ENCODE measurements at regions not wholly inside any gene's neighbourhood (a gene's known extent, or its start where the extent isn't known, plus 50 kb on each side); places are given as distances from the start of the nearest gene placed in this dataset.

DNA sequence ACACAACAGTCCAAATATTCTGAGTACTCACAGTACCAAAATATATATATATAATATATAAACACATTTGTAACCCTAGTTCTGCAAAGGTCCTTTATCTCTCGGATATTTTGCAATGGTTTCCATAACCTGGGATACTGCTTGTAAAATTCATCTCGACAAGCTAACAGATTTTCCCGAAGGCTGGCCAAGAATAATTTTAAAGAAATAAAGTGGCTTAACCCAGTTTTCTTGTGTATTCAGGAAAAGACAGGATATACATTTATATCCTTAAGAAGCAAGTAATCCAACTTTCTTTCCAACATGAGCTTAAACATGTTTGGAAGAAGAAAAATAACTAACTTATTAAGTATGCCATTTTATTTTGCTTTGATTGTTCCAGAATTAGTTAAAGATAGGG, 348.7 kb upstream of the RUNX1 start:
- no CpG with 5 or more reads among the region's 3 CpGs for WGBS (ENCODE audit: insufficient coverage)
- peaks cover 0 to 4% (median 0%) of the 10 kb centered on the region in 7 donors for H3K9me3 Mint-ChIP-seq
- Histone ChIP-seq H3K4me1 (ENCODE audit: control insufficient read depth in 1 of 2, insufficient read depth in 2 of 2, low read length in 2 of 2) (peaks cover 11 to 28% of the 10 kb centered on the region in 2 donors), H3K4me2 (replicated peaks; ENCODE audit: extremely low read depth, low read length, poor library complexity, severe bottlenecking) (no peak overlapping the region), H3K4me3 (replicated peaks in 1 of 3; ENCODE audit: low read depth in 2 of 3, low read length in 3 of 3) (no peak overlapping the region), H2AFZ (ENCODE audit: insufficient read depth, low read depth, low read length, poor library complexity, severe bottlenecking) (no peak overlapping the region), H3K36me3 (replicated peaks in 1 of 2; ENCODE audit: control insufficient read depth in 1 of 2, insufficient read depth in 2 of 2, low read length in 2 of 2) (no peaks in the 10 kb centered on the region), H3K79me2 (ENCODE audit: insufficient read depth, low read length) (no peaks in the 10 kb centered on the region), H3K27me3 (ENCODE audit: control insufficient read depth in 2 of 2, insufficient read depth in 2 of 2, low read length in 2 of 2) (no peaks in the 10 kb centered on the region), H3K9ac (ENCODE audit: insufficient read depth, low read length, poor library complexity, severe bottlenecking) (no peak overlapping the region), H3K27ac (ENCODE audit: low read depth in 1 of 2, low read length in 2 of 2) (no peak overlapping the region), H3K9me3 (replicated peaks in 1 of 2; ENCODE audit: control insufficient read depth in 1 of 2, insufficient read depth in 1 of 2, low read length in 2 of 2) (no peaks in the 10 kb centered on the region), H4K20me1 (ENCODE audit: insufficient read depth, low read length) (no peaks in the 10 kb centered on the region)
- intact Hi-C loops (cut with micrococcal nuclease), result no loop called here
- H3K4me1 Mint-ChIP-seq, result peaks cover 32% of the 10 kb centered on the region
- TF ChIP-seq, protein P1, sequence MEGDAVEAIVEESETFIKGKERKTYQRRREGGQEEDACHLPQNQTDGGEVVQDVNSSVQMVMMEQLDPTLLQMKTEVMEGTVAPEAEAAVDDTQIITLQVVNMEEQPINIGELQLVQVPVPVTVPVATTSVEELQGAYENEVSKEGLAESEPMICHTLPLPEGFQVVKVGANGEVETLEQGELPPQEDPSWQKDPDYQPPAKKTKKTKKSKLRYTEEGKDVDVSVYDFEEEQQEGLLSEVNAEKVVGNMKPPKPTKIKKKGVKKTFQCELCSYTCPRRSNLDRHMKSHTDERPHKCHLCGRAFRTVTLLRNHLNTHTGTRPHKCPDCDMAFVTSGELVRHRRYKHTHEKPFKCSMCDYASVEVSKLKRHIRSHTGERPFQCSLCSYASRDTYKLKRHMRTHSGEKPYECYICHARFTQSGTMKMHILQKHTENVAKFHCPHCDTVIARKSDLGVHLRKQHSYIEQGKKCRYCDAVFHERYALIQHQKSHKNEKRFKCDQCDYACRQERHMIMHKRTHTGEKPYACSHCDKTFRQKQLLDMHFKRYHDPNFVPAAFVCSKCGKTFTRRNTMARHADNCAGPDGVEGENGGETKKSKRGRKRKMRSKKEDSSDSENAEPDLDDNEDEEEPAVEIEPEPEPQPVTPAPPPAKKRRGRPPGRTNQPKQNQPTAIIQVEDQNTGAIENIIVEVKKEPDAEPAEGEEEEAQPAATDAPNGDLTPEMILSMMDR (IDR thresholded peaks at IDR 0.05), result no peak
- H3K27ac Mint-ChIP-seq, result no peak overlapping the region
- peaks cover 2 to 7% (median 2%) of the 10 kb centered on the region in 3 donors for H3K27me3 Mint-ChIP-seq (ENCODE audit: low read depth in 3 of 3)
- no peak overlapping the region for H3K4me3 Mint-ChIP-seq
- no peak for DNase-seq
- no peaks in the 10 kb centered on the region for H3K36me3 Mint-ChIP-seq

DNA sequence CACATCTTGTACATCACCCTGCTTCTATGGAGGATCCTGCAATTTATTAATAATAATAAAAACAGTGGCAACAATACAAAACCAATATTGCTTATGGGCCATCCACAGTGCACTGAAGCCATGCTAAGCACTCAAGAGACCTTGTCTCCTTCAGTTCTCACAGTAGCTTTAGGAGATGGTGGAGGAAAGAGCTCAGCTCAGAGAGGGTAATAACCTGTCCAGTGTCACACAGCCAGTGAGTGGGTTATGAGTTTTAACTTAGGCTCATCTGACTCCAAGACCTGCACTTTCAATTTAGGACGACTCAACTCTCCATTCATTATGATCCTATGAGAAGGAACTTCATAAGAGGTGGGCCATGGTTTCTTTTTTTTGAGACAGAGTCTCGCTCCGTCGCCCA, 347.6 kb upstream of the RUNX1 start:
- intact Hi-C loops (cut with micrococcal nuclease), result no loop called here
- Histone ChIP-seq H3K79me2 (ENCODE audit: insufficient read depth, low read length) (no peaks in the 10 kb centered on the region), H3K9ac (ENCODE audit: insufficient read depth, low read length, poor library complexity, severe bottlenecking) (no peak overlapping the region), H3K9me3 (replicated peaks in 1 of 2; ENCODE audit: control insufficient read depth in 1 of 2, insufficient read depth in 1 of 2, low read length in 2 of 2) (no peaks in the 10 kb centered on the region), H4K20me1 (ENCODE audit: insufficient read depth, low read length) (no peaks in the 10 kb centered on the region), H3K27ac (ENCODE audit: low read depth in 1 of 2, low read length in 2 of 2) (no peak overlapping the region), H3K27me3 (ENCODE audit: control insufficient read depth in 2 of 2, insufficient read depth in 2 of 2, low read length in 2 of 2) (no peaks in the 10 kb centered on the region), H3K4me1 (ENCODE audit: control insufficient read depth in 1 of 2, insufficient read depth in 2 of 2, low read length in 2 of 2) (peaks cover 11 to 28% of the 10 kb centered on the region in 2 donors), H3K4me2 (replicated peaks; ENCODE audit: extremely low read depth, low read length, poor library complexity, severe bottlenecking) (no peak overlapping the region), H3K36me3 (replicated peaks in 1 of 2; ENCODE audit: control insufficient read depth in 1 of 2, insufficient read depth in 2 of 2, low read length in 2 of 2) (no peaks in the 10 kb centered on the region), H3K4me3 (replicated peaks in 1 of 3; ENCODE audit: low read depth in 2 of 3, low read length in 3 of 3) (no peak overlapping the region), H2AFZ (ENCODE audit: insufficient read depth, low read depth, low read length, poor library complexity, severe bottlenecking) (no peak overlapping the region)
- peaks cover 38% of the 10 kb centered on the region for H3K4me1 Mint-ChIP-seq
- H3K36me3 Mint-ChIP-seq, result no peaks in the 10 kb centered on the region
- peaks cover 2 to 10% (median 4%) of the 10 kb centered on the region in 3 donors for H3K27me3 Mint-ChIP-seq (ENCODE audit: low read depth in 3 of 3)
- no CpG with 5 or more reads among the region's 4 CpGs for WGBS (ENCODE audit: insufficient coverage)
- no peak overlapping the region for H3K27ac Mint-ChIP-seq
- H3K9me3 Mint-ChIP-seq, result peaks cover 0 to 4% (median 0%) of the 10 kb centered on the region in 7 donors
- H3K4me3 Mint-ChIP-seq, result no peak overlapping the region
- TF ChIP-seq, protein P1 (IDR thresholded peaks at IDR 0.05), result no peak
- DNase-seq, result no peak

Measured in CD14-positive monocyte (primary cell).